H1 (cell line): ENCODE measurements at regions not wholly inside any gene's neighbourhood (a gene's known extent, or its start where the extent isn't known, plus 50 kb on each side); places are given as distances from the start of the nearest gene placed in this dataset.

Experiments used
- CTCF ChIA-PET: fragments of 300-600 bp; sonication (Branson Sonifier 250); formaldehyde crosslinking; loops from one replicate; lab custom pipeline; 2021; ENCODE audit not compliant: partially characterized antibody; lab: Charles Lee
- POLR2A ChIA-PET: fragments of 300-600 bp; sonication (Branson Sonifier 250); formaldehyde crosslinking; loops from one replicate; lab custom pipeline; 2021; ENCODE audit warnings: inconsistent platforms; ENCODE audit not compliant: partially characterized antibody; lab: Charles Lee
- DNase-seq, 2 experiments: peaks; one replicate each; pipeline versions ENCODE4 v3.0.0 to v3.0.0-alpha.2; 2010 to 2022; ENCODE audit warnings: low spot score in 2 of 2, low read depth in 1 of 2, mixed read lengths in 1 of 2
- FAIRE-seq: peaks from 2 replicates; lab custom pipeline; 2011; peaks lifted over from hg19 to GRCh38; lab: Jason Lieb, UNC
- H2AFZ ChIP-seq: 2 replicates; pipeline ENCODE4 v1.8.1; 2012; ENCODE audit warnings: low read length, inconsistent platforms
- H2AK5ac ChIP-seq: 2 replicates; pipeline ENCODE4 v1.6.1; 2013; ENCODE audit warnings: low read depth, low read length
- H2BK120ac ChIP-seq: replicated peaks from 2 replicates; pipeline ENCODE3; 2013; ENCODE audit warnings: low read depth, low read length, inconsistent platforms
- H2BK12ac ChIP-seq: 2 replicates; pipeline ENCODE4 v1.6.1; 2013; ENCODE audit warnings: low read depth, low read length
- H2BK15ac ChIP-seq: 2 replicates; pipeline ENCODE4 v1.6.1; 2013; ENCODE audit warnings: low read length
- H2BK20ac ChIP-seq: 2 replicates; pipeline ENCODE4 v1.6.1; 2013; ENCODE audit warnings: low read length
- H2BK5ac ChIP-seq: 2 replicates; pipeline ENCODE4 v1.6.1; 2013; ENCODE audit warnings: low read depth, low read length
- H3K14ac ChIP-seq: 2 replicates; pipeline ENCODE4 v1.6.1; 2013; ENCODE audit warnings: inconsistent platforms; ENCODE audit not compliant: insufficient read length
- H3K18ac ChIP-seq: 2 replicates; pipeline ENCODE4 v1.6.1; 2013; ENCODE audit warnings: low read length; ENCODE audit errors: extremely low read depth
- H3K23ac ChIP-seq: 2 replicates; pipeline ENCODE4 v1.6.1; 2013; ENCODE audit warnings: inconsistent platforms; ENCODE audit not compliant: insufficient read length
- H3K23me2 ChIP-seq: 2 replicates; pipeline ENCODE4 v1.6.1; 2013; ENCODE audit warnings: low read depth, low read length
- H3K27ac ChIP-seq: 2 replicates; pipeline ENCODE4 v1.6.1; 2011; ENCODE audit warnings: low read depth, low read length, inconsistent platforms
- H3K27me3 ChIP-seq, 4 experiments: replicated peaks in 1 of 4; 1 replicate in 1 of 4; 2 replicates in 3 of 4; pipeline versions ENCODE4 v1.6.1 to v1.8.1; 2011 to 2013; ENCODE audit warnings: low read length in 3 of 4, mild to moderate bottlenecking in 3 of 4, inconsistent platforms in 2 of 4, mixed read lengths in 2 of 4, moderate library complexity in 1 of 4; ENCODE audit not compliant: control insufficient read depth in 3 of 4, insufficient read depth in 3 of 4; ENCODE audit errors: extremely low read depth in 1 of 4
- H3K36me3 ChIP-seq, 4 experiments: 2 replicates each; pipeline versions ENCODE4 v1.6.1 to v1.8.1; 2011 to 2013; ENCODE audit warnings: mild to moderate bottlenecking in 4 of 4, low read length in 3 of 4, moderate library complexity in 2 of 4, control low read depth in 1 of 4, inconsistent platforms in 1 of 4; ENCODE audit not compliant: insufficient read depth in 4 of 4, control insufficient read depth in 2 of 4
- H3K4ac ChIP-seq: replicated peaks from 2 replicates; pipeline ENCODE3; 2013; ENCODE audit warnings: low read length, low read depth, mixed read lengths, inconsistent platforms; ENCODE audit not compliant: insufficient read length
- H3K4me1 ChIP-seq, 4 experiments: replicated peaks in 1 of 4; 1 replicate in 1 of 4; 2 replicates in 3 of 4; pipeline versions ENCODE4 v1.6.1 to v1.8.1; 2011 to 2013; ENCODE audit warnings: low read length in 3 of 4, inconsistent platforms in 2 of 4, mixed read lengths in 1 of 4; ENCODE audit not compliant: insufficient read depth in 4 of 4, control insufficient read depth in 3 of 4
- H3K4me2 ChIP-seq, 2 experiments: 2 replicates each; pipeline versions ENCODE4 v1.6.1 to v1.8.1; 2011 to 2013; ENCODE audit warnings: low read depth in 2 of 2, low read length in 2 of 2, control low read depth in 1 of 2, inconsistent platforms in 1 of 2, mild to moderate bottlenecking in 1 of 2; ENCODE audit not compliant: insufficient read depth in 1 of 2
- H3K4me3 ChIP-seq, 4 experiments: fragments of 200-600, 300-600 bp in 1 of 4; sonication (generic), shearing (Covaris generic), sonication (Bioruptor Twin) in 1 of 4; 2 replicates each; pipeline versions ENCODE4 v1.5.1 to v1.8.1; 2011 to 2016; ENCODE audit warnings: low read length in 4 of 4, low read depth in 3 of 4, control low read depth in 2 of 4, inconsistent platforms in 2 of 4, mild to moderate bottlenecking in 2 of 4, mixed read lengths in 1 of 4, moderate library complexity in 1 of 4; ENCODE audit not compliant: insufficient read depth in 2 of 4; ENCODE audit errors: extremely low read depth in 1 of 4
- H3K56ac ChIP-seq: replicated peaks from 2 replicates; pipeline ENCODE3; 2013; ENCODE audit warnings: low read depth, mild to moderate bottlenecking, mixed read lengths, low read length, inconsistent platforms; ENCODE audit not compliant: insufficient read length
- H3K79me1 ChIP-seq: 2 replicates; pipeline ENCODE4 v1.6.1; 2013; ENCODE audit warnings: low read depth, low read length, control low read depth
- H3K79me2 ChIP-seq, 2 experiments: 2 replicates each; pipeline versions ENCODE4 v1.6.1 to v1.8.1; 2012 to 2013; ENCODE audit warnings: low read length in 2 of 2, mild to moderate bottlenecking in 2 of 2, inconsistent platforms in 1 of 2; ENCODE audit not compliant: insufficient read depth in 2 of 2, control insufficient read depth in 1 of 2
- H3K9ac ChIP-seq, 4 experiments: replicated peaks in 1 of 4; 1 replicate in 1 of 4; 2 replicates in 3 of 4; pipeline versions ENCODE4 v1.6.1 to v1.8.1; 2011 to 2013; ENCODE audit warnings: low read depth in 3 of 4, low read length in 3 of 4, control low read depth in 2 of 4, mild to moderate bottlenecking in 2 of 4, moderate library complexity in 2 of 4, inconsistent platforms in 1 of 4; ENCODE audit errors: extremely low read depth in 1 of 4
- H3K9me3 ChIP-seq, 2 experiments: 2 replicates each; pipeline versions ENCODE4 v1.6.1 to v1.8.1; 2012 to 2013; ENCODE audit warnings: mild to moderate bottlenecking in 2 of 2, moderate library complexity in 2 of 2, control low read depth in 1 of 2, inconsistent platforms in 1 of 2, low read depth in 1 of 2, low read length in 1 of 2, mixed read lengths in 1 of 2; ENCODE audit not compliant: insufficient read depth in 2 of 2
- H4K20me1 ChIP-seq, 2 experiments: replicated peaks in 1 of 2; 2 replicates each; pipeline versions ENCODE3 to v1.8.1; 2011 to 2013; ENCODE audit warnings: inconsistent platforms in 2 of 2, low read length in 2 of 2, mild to moderate bottlenecking in 1 of 2; ENCODE audit not compliant: insufficient read depth in 2 of 2, control insufficient read depth in 1 of 2
- H4K5ac ChIP-seq: 2 replicates; pipeline ENCODE4 v1.6.1; 2013; ENCODE audit warnings: low read length, low read depth, mixed read lengths, inconsistent platforms; ENCODE audit not compliant: insufficient read length
- H4K8ac ChIP-seq: 2 replicates; pipeline ENCODE4 v1.8.0; 2013; ENCODE audit warnings: mild to moderate bottlenecking, moderate library complexity, low read length, inconsistent platforms; ENCODE audit not compliant: insufficient read depth; ENCODE audit errors: extremely low read depth
- H4K91ac ChIP-seq: replicated peaks from 2 replicates; pipeline ENCODE3; 2013; ENCODE audit warnings: low read length, mixed read lengths, inconsistent platforms; ENCODE audit not compliant: insufficient read length
- BACH1 ChIP-seq: IDR thresholded peaks from 2 replicates; pipeline ENCODE4 v1.6.1; 2012; ENCODE audit warnings: low read length, improper control_type of control experiment
- BCL11A ChIP-seq, 2 experiments: IDR thresholded peaks; one replicate each; pipeline ENCODE4 v1.6.1; 2011; ENCODE audit warnings: low read depth in 2 of 2, low read length in 2 of 2, mild to moderate bottlenecking in 2 of 2
- GABPA ChIP-seq: IDR thresholded peaks from 2 replicates; pipeline ENCODE4 v1.6.1; 2011; ENCODE audit warnings: mild to moderate bottlenecking, low read length, moderate library complexity, borderline replicate concordance; ENCODE audit not compliant: insufficient read depth
- MAFK ChIP-seq: IDR thresholded peaks from 2 replicates; pipeline ENCODE4 v1.6.1; 2012; ENCODE audit warnings: low read depth, mild to moderate bottlenecking, improper control_type of control experiment, low read length
- TEAD4 ChIP-seq: IDR thresholded peaks from 2 replicates; pipeline ENCODE4 v1.6.1; 2012; ENCODE audit warnings: low read depth, low read length, inconsistent platforms, mixed read lengths
- WGBS, 2 experiments: shearing (Covaris generic) in 1 of 2; methylation state at CpG; one replicate each; pipeline versions ENCODE4 v1.1.6 to v1.1.7; 2013 to 2015; ENCODE audit warnings: low lambda C conversion rate in 2 of 2, mixed read lengths in 2 of 2, inconsistent platforms in 1 of 2, low coverage in 1 of 2, missing lambda C conversion rate in 1 of 2; ENCODE audit not compliant: insufficient replicate concordance in 2 of 2, insufficient coverage in 1 of 2, insufficient read length in 1 of 2; ENCODE audit errors: extremely low coverage in 1 of 2, missing lambda C conversion rate in 1 of 2; 5-methylcytosine and 5-hydroxymethylcytosine counted together
- TF ChIP-seq, protein P1 (sequence below): IDR thresholded peaks from 2 replicates; pipeline ENCODE4 v1.6.1; 2012; ENCODE audit warnings: inconsistent platforms
- TF ChIP-seq, protein P2 (sequence below): IDR thresholded peaks from 2 replicates; pipeline ENCODE4 v1.6.1; 2011; ENCODE audit warnings: low read length, improper control_type of control experiment

DNA sequence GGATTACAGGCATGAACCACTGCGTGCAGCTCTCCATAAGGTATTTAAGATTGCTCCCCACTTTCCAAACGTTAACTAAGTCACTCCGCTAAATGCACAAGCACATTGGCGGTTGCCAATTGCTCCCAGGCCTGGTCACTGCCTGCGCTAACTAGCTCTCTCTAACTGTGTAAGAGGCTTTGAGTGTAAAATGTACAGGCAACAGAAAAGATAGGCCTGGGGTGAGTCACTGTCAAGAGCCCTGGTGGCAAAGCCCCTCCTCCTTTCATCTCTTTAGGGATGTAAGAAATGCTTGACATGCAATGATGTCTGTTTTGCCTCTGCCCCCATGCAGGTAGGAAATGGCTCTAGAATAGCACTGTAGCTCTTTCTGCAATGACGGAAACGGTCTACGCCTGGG, 329.7 kb upstream of the GATB start:
- no peak overlapping the region; the same call in 1 of the 2 replicates for H3K18ac ChIP-seq
- H3K27me3 ChIP-seq = no peaks in the 10 kb centered on the region
- no peak overlapping the region for H3K4me2 ChIP-seq
- H3K79me2 ChIP-seq = no peaks in the 10 kb centered on the region
- WGBS, 2 experiments = 92% methylated on average over 8 of the region's 8 CpGs; no CpG with 5 or more reads in 1 of the 2 experiments
- no peak overlapping the region for H2BK15ac ChIP-seq
- no peaks in the 10 kb centered on the region for H3K9me3 ChIP-seq
- DNase-seq (no peak), FAIRE-seq (no peak)
- H4K5ac ChIP-seq = no peak overlapping the region
- H3K36me3 ChIP-seq = no peaks in the 10 kb centered on the region
- no peak overlapping the region for H2BK12ac ChIP-seq
- H3K14ac ChIP-seq = no peak overlapping the region
- no peak overlapping the region for H3K4me3 ChIP-seq
- H3K23me2 ChIP-seq = no peaks in the 10 kb centered on the region
- no peak overlapping the region for H3K23ac ChIP-seq
- no peak overlapping the region for H3K9ac ChIP-seq
- peaks cover 0 to 2% (median 0%) of the 10 kb centered on the region in 4 experiments; a peak in 1 of 7 replicates for H3K4me1 ChIP-seq
- H4K91ac ChIP-seq = no peak overlapping the region
- no peaks in the 10 kb centered on the region for H3K79me1 ChIP-seq
- no peak overlapping the region; the same call in 1 of the 2 replicates for H4K8ac ChIP-seq
- H2BK5ac ChIP-seq = no peak overlapping the region
- H3K4ac ChIP-seq = no peak overlapping the region
- no peak overlapping the region; the same call in 1 of the 2 replicates for H2AFZ ChIP-seq
- no peak overlapping the region for H2BK20ac ChIP-seq
- ChIA-PET CTCF (interaction anchor here (0.6 to 1.8 kb wide), 3 partner anchors 10 to 49 kb away, joined by 3 to 7 read pairs (median 3); no protein-coding TSS in a partner anchor), POLR2A (no interaction called here)
- H2BK120ac ChIP-seq = no peak overlapping the region
- H3K27ac ChIP-seq = no peak overlapping the region
- no peaks in the 10 kb centered on the region for H4K20me1 ChIP-seq
- H3K56ac ChIP-seq = no peak overlapping the region
- no peak overlapping the region for H2AK5ac ChIP-seq
- TF ChIP-seq GABPA (no peak), TEAD4 (no peak), MAFK (no peak), BCL11A (IDR thresholded peaks at IDR 0.05; ENCODE audit: low read depth in 2 of 2, low read length in 2 of 2) (no peak), BACH1 (no peak)
- TF ChIP-seq, protein P1, sequence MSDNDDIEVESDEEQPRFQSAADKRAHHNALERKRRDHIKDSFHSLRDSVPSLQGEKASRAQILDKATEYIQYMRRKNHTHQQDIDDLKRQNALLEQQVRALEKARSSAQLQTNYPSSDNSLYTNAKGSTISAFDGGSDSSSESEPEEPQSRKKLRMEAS = no peak
- TF ChIP-seq, protein P2, sequence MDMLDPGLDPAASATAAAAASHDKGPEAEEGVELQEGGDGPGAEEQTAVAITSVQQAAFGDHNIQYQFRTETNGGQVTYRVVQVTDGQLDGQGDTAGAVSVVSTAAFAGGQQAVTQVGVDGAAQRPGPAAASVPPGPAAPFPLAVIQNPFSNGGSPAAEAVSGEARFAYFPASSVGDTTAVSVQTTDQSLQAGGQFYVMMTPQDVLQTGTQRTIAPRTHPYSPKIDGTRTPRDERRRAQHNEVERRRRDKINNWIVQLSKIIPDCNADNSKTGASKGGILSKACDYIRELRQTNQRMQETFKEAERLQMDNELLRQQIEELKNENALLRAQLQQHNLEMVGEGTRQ = no peak
